ENCODE measurements at regions not wholly inside any gene's neighbourhood (a gene's known extent, or its start where the extent isn't known, plus 50 kb on each side); places are given as distances from the start of the nearest gene placed in this dataset.

- no peaks in the 10 kb centered on the region for H3K9me3 Mint-ChIP-seq
- no peak for DNase-seq (ENCODE audit: low read depth, low spot score)
- H3K27ac Mint-ChIP-seq (ENCODE audit: unreplicated experiment), result no peak overlapping the region
- no peak for TF ChIP-seq CTCF (conservative IDR thresholded peaks at IDR 0.05)
- peaks cover 17% of the 10 kb centered on the region for H3K27me3 Mint-ChIP-seq (ENCODE audit: low read depth)
- H3K4me3 Mint-ChIP-seq, result peak overlapping the region; percentile 0
- H3K36me3 Mint-ChIP-seq (ENCODE audit: low read depth), result no peaks in the 10 kb centered on the region
- H3K4me1 Mint-ChIP-seq, result peaks cover 20% of the 10 kb centered on the region
These were observed 277.7 kb downstream of the MSX2 start for GRCh38 chr5:175001876-175002645.

DNA sequence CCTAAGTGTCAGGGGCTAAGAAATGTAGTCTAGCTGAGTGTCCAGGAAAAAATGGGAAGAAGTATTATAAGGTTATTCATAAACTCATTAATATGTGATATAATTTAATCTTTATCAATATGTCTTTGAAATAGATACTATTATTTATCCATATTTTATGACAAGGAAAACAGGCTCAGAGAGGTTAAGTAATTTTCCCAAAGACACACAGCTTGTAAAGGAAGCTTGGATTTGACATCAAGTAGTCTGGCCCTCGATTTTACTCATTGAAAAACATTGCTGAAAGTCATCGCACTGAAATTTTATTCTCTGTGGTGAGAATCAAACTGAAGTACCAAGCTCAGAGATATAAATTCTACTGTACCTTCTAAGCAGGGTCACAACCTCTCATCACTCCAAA is 276.9 kb downstream of the MSX2 start:
- TF ChIP-seq CTCF (conservative IDR thresholded peaks at IDR 0.05), result no peak
- Mint-ChIP-seq H3K4me1 (peaks cover 20% of the 10 kb centered on the region), H3K4me3 (no peak overlapping the region), H3K9me3 (no peaks in the 10 kb centered on the region), H3K36me3 (ENCODE audit: low read depth) (no peaks in the 10 kb centered on the region), H3K27me3 (ENCODE audit: low read depth) (peaks cover 17% of the 10 kb centered on the region), H3K27ac (ENCODE audit: unreplicated experiment) (no peak overlapping the region)
- no peak for DNase-seq (ENCODE audit: low read depth, low spot score)

DNA sequence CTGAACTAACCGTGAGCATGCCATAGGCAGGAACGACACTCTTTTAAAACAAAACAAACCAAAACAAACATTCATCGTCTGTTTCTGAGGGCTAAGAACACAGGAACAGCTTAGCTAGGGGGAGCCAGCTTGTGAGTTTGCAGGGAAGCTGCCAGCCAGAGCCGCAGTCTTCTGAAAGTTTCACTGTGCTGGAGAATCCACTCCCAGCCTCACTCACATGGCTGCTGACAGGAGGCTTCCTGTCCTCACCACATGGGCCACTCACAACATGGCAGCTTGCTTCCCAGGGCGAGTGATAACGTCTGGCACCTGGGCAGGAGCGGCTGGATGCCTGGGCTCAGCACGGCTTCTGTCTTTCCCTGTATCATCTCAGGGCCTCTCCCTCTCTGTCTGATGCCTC is 275.2 kb downstream of the MSX2 start:
- TF ChIP-seq CTCF (conservative IDR thresholded peaks at IDR 0.05), result no peak
- peaks cover 17% of the 10 kb centered on the region for H3K27me3 Mint-ChIP-seq (ENCODE audit: low read depth)
- no peaks in the 10 kb centered on the region for H3K36me3 Mint-ChIP-seq (ENCODE audit: low read depth)
- no peak for DNase-seq (ENCODE audit: low read depth, low spot score)
- peaks cover 20% of the 10 kb centered on the region for H3K4me1 Mint-ChIP-seq
- H3K9me3 Mint-ChIP-seq, result no peaks in the 10 kb centered on the region
- no peak overlapping the region for H3K27ac Mint-ChIP-seq (ENCODE audit: unreplicated experiment)
- H3K4me3 Mint-ChIP-seq, result no peak overlapping the region

GRCh38 chr5:174998131-174998730 is 273.8 kb downstream of the MSX2 start:
- Mint-ChIP-seq H3K36me3 (ENCODE audit: low read depth) (no peaks in the 10 kb centered on the region), H3K9me3 (no peaks in the 10 kb centered on the region), H3K4me1 (peaks cover 16% of the 10 kb centered on the region), H3K27ac (ENCODE audit: unreplicated experiment) (no peak overlapping the region), H3K4me3 (no peak overlapping the region), H3K27me3 (ENCODE audit: low read depth) (peaks cover 19% of the 10 kb centered on the region)
- no peak for DNase-seq (ENCODE audit: low read depth, low spot score)
- no peak for TF ChIP-seq CTCF (conservative IDR thresholded peaks at IDR 0.05)

GRCh38 chr5:174997688-174998087 is 273.3 kb downstream of the MSX2 start:
- Mint-ChIP-seq H3K27me3 (ENCODE audit: low read depth) (peaks cover 17% of the 10 kb centered on the region), H3K27ac (ENCODE audit: unreplicated experiment) (no peak overlapping the region), H3K4me3 (no peak overlapping the region), H3K9me3 (no peaks in the 10 kb centered on the region), H3K4me1 (peaks cover 13% of the 10 kb centered on the region), H3K36me3 (ENCODE audit: low read depth) (no peaks in the 10 kb centered on the region)
- TF ChIP-seq CTCF (conservative IDR thresholded peaks at IDR 0.05), result no peak
- DNase-seq (ENCODE audit: low read depth, low spot score), result no peak

Data from neural crest cell (in vitro differentiated cells).